H1 (cell line): ENCODE measurements at regions not wholly inside any gene's neighbourhood (a gene's known extent, or its start where the extent isn't known, plus 50 kb on each side); places are given as distances from the start of the nearest gene placed in this dataset.

ENCODE experiments used
- BRCA1 ChIP-seq: IDR thresholded peaks from 2 replicates; pipeline ENCODE4 v1.6.1; 2012; ENCODE audit warnings: low read depth, low read length, improper control_type of control experiment
- CEBPB ChIP-seq: IDR thresholded peaks from 2 replicates; pipeline ENCODE4 v1.6.1; 2012; ENCODE audit warnings: low read depth, low read length
- GTF2F1 ChIP-seq: IDR thresholded peaks from 2 replicates; pipeline ENCODE4 v1.6.1; 2012; ENCODE audit warnings: low read depth, low read length, improper control_type of control experiment, borderline replicate concordance
- POLR2A ChIP-seq, 2 experiments: IDR thresholded peaks; 1 replicate in 1 of 2; 2 replicates in 1 of 2; pipeline ENCODE4 v1.6.1; 2011; ENCODE audit warnings: low read depth in 2 of 2, low read length in 2 of 2, mild to moderate bottlenecking in 2 of 2; ENCODE audit errors: control extremely low read depth in 1 of 2

- TF ChIP-seq GTF2F1, result no peak
- no peak for TF ChIP-seq CEBPB
- no peak for TF ChIP-seq BRCA1
- TF ChIP-seq POLR2A (IDR thresholded peaks at IDR 0.05; ENCODE audit: control extremely low read depth in 1 of 2, low read depth in 2 of 2, low read length in 2 of 2), result no peak
Observed at GRCh38 chr7:89772276-89772675, 382.0 kb upstream of the STEAP1 start (continued).
